C4-2B (cell line): ENCODE measurements at regions not wholly inside any gene's neighbourhood (a gene's known extent, or its start where the extent isn't known, plus 50 kb on each side); places are given as distances from the start of the nearest gene placed in this dataset.

Source experiments
- H3K27ac ChIP-seq: fragments of 450-650 bp; 2 replicates; pipeline ENCODE4 v1.5.1; 2017
- CTCF ChIP-seq: fragments of 450-650 bp; conservative IDR thresholded peaks from 2 replicates; pipeline ENCODE4 v1.5.1; 2017; ENCODE audit warnings: mild to moderate bottlenecking
- ZFX ChIP-seq: fragments of 450-650 bp; IDR thresholded peaks from 2 replicates; pipeline ENCODE4 v1.6.1; 2017

GRCh38 chr18:78589916-78590437 lies 389.6 kb upstream of the SALL3 start:
- H3K27ac ChIP-seq: no peak overlapping the region

DNA sequence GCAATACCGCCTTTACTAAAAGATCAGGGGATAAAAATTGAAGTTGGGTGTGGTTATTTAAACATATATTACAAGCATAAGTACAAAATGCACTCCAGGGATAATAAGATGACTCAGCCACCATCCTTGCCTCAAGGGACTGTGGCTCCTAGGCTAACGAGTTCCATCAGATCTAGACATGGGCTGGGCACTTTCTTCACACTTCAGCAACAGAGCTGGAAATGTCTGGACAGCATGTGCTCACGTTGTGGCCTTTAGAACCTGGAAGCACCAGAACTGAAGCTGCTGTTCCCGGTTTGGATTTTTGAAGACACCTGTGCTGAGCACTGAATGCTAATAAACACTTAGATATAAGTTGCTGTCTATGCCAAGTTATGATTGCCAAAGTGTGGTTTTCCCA lies 384.2 kb upstream of the SALL3 start:
- TF ChIP-seq ZFX: no peak
- H3K27ac ChIP-seq: no peak overlapping the region

More at GRCh38 chr18:78589916-78590437, 389.6 kb upstream of the SALL3 start:
- no peak for TF ChIP-seq CTCF
- TF ChIP-seq ZFX: no peak

- TF ChIP-seq ZFX: no peak
- TF ChIP-seq CTCF: no peak
- H3K27ac ChIP-seq: no peak overlapping the region
These were observed 383.6 kb upstream of the SALL3 start for GRCh38 chr18:78595924-78596573.

GRCh38 chr18:78596794-78597345 lies 382.7 kb upstream of the SALL3 start:
- TF ChIP-seq ZFX (no peak), CTCF (no peak)
- H3K27ac ChIP-seq: no peak overlapping the region

GRCh38 chr18:78601349-78601748 lies 378.3 kb upstream of the SALL3 start:
- no peak overlapping the region for H3K27ac ChIP-seq
- TF ChIP-seq CTCF: no peak
- TF ChIP-seq ZFX: no peak

- TF ChIP-seq CTCF: no peak
- TF ChIP-seq ZFX: no peak
- no peak overlapping the region for H3K27ac ChIP-seq
These were observed 377.7 kb upstream of the SALL3 start for GRCh38 chr18:78601923-78602322.

- TF ChIP-seq CTCF (no peak), ZFX (no peak)
These were observed 377.2 kb upstream of the SALL3 start for GRCh38 chr18:78602430-78602829.

More at GRCh38 chr18:78602430-78602829, 377.2 kb upstream of the SALL3 start:
- H3K27ac ChIP-seq: no peak overlapping the region
